GM12878 (cell line): ENCODE measurements at regions not wholly inside any gene's neighbourhood (a gene's known extent, or its start where the extent isn't known, plus 50 kb on each side); places are given as distances from the start of the nearest gene placed in this dataset.

Experiments
- ATAC-seq: fragments of 200-7000 bp; cut with Tn5 transposase; 3 replicates; pipeline ENCODE4 v1.9.1; 2020; ENCODE audit warnings: mild to moderate bottlenecking, moderate library complexity
- BruUV-seq: library from RNA; stranded (reverse); fragments of 400-500 nt; replicated peaks from 2 replicates; lab custom pipeline; 2021; lab: Mats Ljungman, UMichigan
- CTCF ChIA-PET: fragments of 300-600 bp; sonication (Branson Sonifier 250); formaldehyde crosslinking; extraction: SDS; loops from one replicate; lab custom pipeline; 2021; ENCODE audit warnings: inconsistent platforms; lab: Yijun Ruan, JAX
- POLR2A ChIA-PET: fragments of 350-600 bp; formaldehyde crosslinking; extraction: SDS; loops from one replicate; lab custom pipeline; 2021; ENCODE audit warnings: inconsistent platforms; lab: Charles Lee
- RAD21 ChIA-PET: fragments of 300-600 bp; sonication (Branson Sonifier 250); formaldehyde crosslinking; loops from one replicate; lab custom pipeline; 2023; ENCODE audit warnings: antibody characterized with exemption; ENCODE audit not compliant: unreplicated experiment; lab: Charles Lee
- SMC1A ChIA-PET: fragments of 300-600 bp; sonication (Branson Sonifier 250); formaldehyde crosslinking; loops from one replicate; lab custom pipeline; 2023; ENCODE audit not compliant: unreplicated experiment, uncharacterized antibody; lab: Charles Lee
- DNase-seq: peaks from one replicate; pipeline ENCODE4 v3.0.0-alpha.2; 2011; ENCODE audit warnings: low read depth, low spot score
- FAIRE-seq: peaks from 3 replicates; lab custom pipeline; 2011; peaks lifted over from hg19 to GRCh38; lab: Jason Lieb, UNC
- H2AFZ ChIP-seq: 2 replicates; pipeline ENCODE4 v1.6.0; 2011; ENCODE audit warnings: low read depth, low read length, control low read depth; ENCODE audit not compliant: control insufficient read depth
- H3K27ac ChIP-seq: 2 replicates; pipeline ENCODE4 v1.5.1; 2011; ENCODE audit warnings: control low read depth; ENCODE audit not compliant: control insufficient read depth, insufficient read depth
- H3K27me3 ChIP-seq, 2 experiments: replicated peaks in 1 of 2; 2 replicates each; pipeline versions ENCODE4 v1.6.0 to v1.6.1; 2011; ENCODE audit warnings: low read length in 1 of 2; ENCODE audit not compliant: control insufficient read depth in 2 of 2, insufficient read depth in 2 of 2
- H3K36me3 ChIP-seq, 2 experiments: 2 replicates each; pipeline ENCODE4 v1.5.1; 2011; ENCODE audit warnings: low read length in 1 of 2; ENCODE audit not compliant: control insufficient read depth in 2 of 2, insufficient read depth in 2 of 2
- H3K4me1 ChIP-seq: 2 replicates; pipeline ENCODE4 v1.6.1; 2011; ENCODE audit warnings: mild to moderate bottlenecking, low read length, moderate library complexity, mixed read lengths; ENCODE audit not compliant: control insufficient read depth, insufficient read depth
- H3K4me2 ChIP-seq: 2 replicates; pipeline ENCODE4 v1.6.0; 2011; ENCODE audit warnings: control low read depth; ENCODE audit not compliant: control insufficient read depth, insufficient read depth
- H3K4me3 ChIP-seq: fragments of 200-600 bp; sonication (generic); 2 replicates; pipeline ENCODE4 v1.5.1; 2016
- H3K79me2 ChIP-seq: 2 replicates; pipeline ENCODE4 v1.6.0; 2011; ENCODE audit warnings: low read length; ENCODE audit not compliant: control insufficient read depth, insufficient read depth
- H3K9ac ChIP-seq: 2 replicates; pipeline ENCODE4 v1.8.0; 2011; ENCODE audit warnings: low read length, control low read depth, mixed read lengths; ENCODE audit not compliant: control insufficient read depth, insufficient read depth
- H3K9me3 ChIP-seq: replicated peaks from 3 replicates; pipeline ENCODE4 v1.5.1; 2011; ENCODE audit warnings: mild to moderate bottlenecking, low read length; ENCODE audit not compliant: control insufficient read depth, insufficient read depth
- H4K20me1 ChIP-seq: 2 replicates; pipeline ENCODE4 v1.6.0; 2011; ENCODE audit not compliant: control insufficient read depth, insufficient read depth
- CBX5 ChIP-seq: sonication (generic); IDR thresholded peaks from 2 replicates; pipeline ENCODE4 v1.6.1; 2016; ENCODE audit warnings: low read depth, moderate library complexity, mild to moderate bottlenecking, inconsistent platforms
- CTCF ChIP-seq, 3 experiments: IDR thresholded peaks in 2 of 3; conservative IDR thresholded peaks in 1 of 3; 2 replicates each; pipeline ENCODE4 v1.5.1; 2011; ENCODE audit warnings: low read depth in 3 of 3, low read length in 3 of 3, mild to moderate bottlenecking in 3 of 3, control low read depth in 2 of 3, moderate library complexity in 2 of 3, inconsistent platforms in 1 of 3, mixed read lengths in 1 of 3; ENCODE audit not compliant: control insufficient read depth in 2 of 3, insufficient read depth in 1 of 3; ENCODE audit errors: extremely low read depth in 1 of 3
- ELK1 ChIP-seq: IDR thresholded peaks from 2 replicates; pipeline ENCODE4 v1.6.1; 2012; ENCODE audit warnings: low read depth, low read length, improper control_type of control experiment
- MTA3 ChIP-seq: IDR thresholded peaks from 2 replicates; pipeline ENCODE4 v1.6.1; 2012; ENCODE audit warnings: low read length, inconsistent platforms, borderline replicate concordance
- SMARCA5 ChIP-seq: fragments of 450-650 bp; IDR thresholded peaks from 2 replicates; pipeline ENCODE4 v1.6.1; 2017; ENCODE audit warnings: mild to moderate bottlenecking
- ZNF384 ChIP-seq: IDR thresholded peaks from 2 replicates; pipeline ENCODE4 v1.6.1; 2012; ENCODE audit warnings: low read depth, mild to moderate bottlenecking, low read length, improper control_type of control experiment, borderline replicate concordance
- WGBS: methylation state at CpG from one replicate; pipeline ENCODE4 v1.1.6; 2016; ENCODE audit warnings: low lambda C conversion rate; ENCODE audit not compliant: insufficient replicate concordance, insufficient coverage; ENCODE audit errors: missing lambda C conversion rate; 5-methylcytosine and 5-hydroxymethylcytosine counted together
- in situ Hi-C: fragments of 300-500 bp; cut with MboI; formaldehyde crosslinking; loops from 9 replicates; pipeline ENCODE4 v1.14.3; 2018; ENCODE audit warnings: mixed read lengths
- intact Hi-C: fragments of 100-400 bp; cut with micrococcal nuclease; formaldehyde crosslinking; loops from one replicate; pipeline ENCODE4 v1.14.2; 2022; ENCODE audit not compliant: unreplicated experiment

GRCh38 chr11:115718106-115718505 is 213.9 kb upstream of the CADM1 start:
- no TSS peak for BruUV-seq
- WGBS, result 47% methylated on average over 6 of the region's 6 CpGs
- CTCF ChIA-PET, result interaction anchor here (0.6 to 0.8 kb wide), 2 partner anchors 8 to 120 kb away, joined by 3 read pairs; no protein-coding TSS in a partner anchor

GRCh38 chr11:115716601-115717529 is 212.7 kb upstream of the CADM1 start:
- no peak overlapping the region for H3K4me3 ChIP-seq
- intact Hi-C loops, result no loop called here
- TF ChIP-seq SMARCA5 (no peak), CBX5 (no peak), CTCF (IDR thresholded peaks at IDR 0.05 in 2 of 3, conservative IDR thresholded peaks at IDR 0.05 in 1 of 3; ENCODE audit: control insufficient read depth in 2 of 3, extremely low read depth in 1 of 3, insufficient read depth in 1 of 3, low read depth in 3 of 3, low read length in 3 of 3) (no peak), ELK1 (no peak), MTA3 (no peak)
- SMC1A ChIA-PET, result interaction anchor here (0.6 kb wide), 1 partner anchor 226 kb away, joined by 3 read pairs; no protein-coding TSS in a partner anchor
- no peak overlapping the region for H2AFZ ChIP-seq
- no peaks in the 10 kb centered on the region for H3K79me2 ChIP-seq
- WGBS, result 61% methylated on average over 28 of the region's 29 CpGs
- FAIRE-seq, result no peak
- H3K9me3 ChIP-seq, result no peaks in the 10 kb centered on the region; the same call in 2 of the 3 replicates
- H3K36me3 ChIP-seq, result no peaks in the 10 kb centered on the region
- no peak overlapping the region for H3K4me2 ChIP-seq
- in situ Hi-C loops, result no loop called here
- no peak for ATAC-seq
- no peak for DNase-seq
- H3K27ac ChIP-seq, result no peak overlapping the region
- H3K9ac ChIP-seq, result no peak overlapping the region
- H3K27me3 ChIP-seq, result peaks cover 0 to 1% of the 10 kb centered on the region in 2 experiments; a peak in 2 of 4 replicates
- POLR2A ChIA-PET, result interaction anchor here (0.5 to 1.0 kb wide), 2 partner anchors 32 to 1469 kb away, joined by 6 to 7 read pairs; no protein-coding TSS in a partner anchor
- no peaks in the 10 kb centered on the region for H4K20me1 ChIP-seq
- CTCF ChIA-PET, result interaction anchor here (0.8 kb wide), 1 partner anchor 9 kb away, joined by 3 read pairs; no protein-coding TSS in a partner anchor
- BruUV-seq, result no TSS peak
- RAD21 ChIA-PET, result no interaction called here
- H3K4me1 ChIP-seq, result no peaks in the 10 kb centered on the region

More at GRCh38 chr11:115718106-115718505, 213.9 kb upstream of the CADM1 start:
- no peak overlapping the region for H3K4me2 ChIP-seq
- no peak for FAIRE-seq
- H3K9me3 ChIP-seq, result no peaks in the 10 kb centered on the region; the same call in 2 of the 3 replicates
- no peaks in the 10 kb centered on the region; a peak in 2 of 4 replicates for H3K27me3 ChIP-seq
- H3K4me3 ChIP-seq, result no peak overlapping the region
- in situ Hi-C loops, result no loop called here
- no peak for ATAC-seq
- H3K4me1 ChIP-seq, result no peaks in the 10 kb centered on the region
- intact Hi-C loops, result no loop called here
- ChIA-PET POLR2A (interaction anchor here (1.0 kb wide), 1 partner anchor 33 kb away, joined by 6 read pairs; no protein-coding TSS in a partner anchor), RAD21 (no interaction called here), SMC1A (interaction anchor here (0.6 kb wide), 1 partner anchor 224 kb away, joined by 3 read pairs; no protein-coding TSS in a partner anchor)
- H4K20me1 ChIP-seq, result no peaks in the 10 kb centered on the region
- no peaks in the 10 kb centered on the region for H3K36me3 ChIP-seq
- H3K27ac ChIP-seq, result no peak overlapping the region
- no peak overlapping the region for H2AFZ ChIP-seq
- H3K9ac ChIP-seq, result no peak overlapping the region
- no peak for DNase-seq
- no peak for TF ChIP-seq ZNF384
- H3K79me2 ChIP-seq, result no peaks in the 10 kb centered on the region
